H1 (cell line): ENCODE measurements at regions not wholly inside any gene's neighbourhood (a gene's known extent, or its start where the extent isn't known, plus 50 kb on each side); places are given as distances from the start of the nearest gene placed in this dataset.

Experiments
- CTCF ChIA-PET: fragments of 300-600 bp; sonication (Branson Sonifier 250); formaldehyde crosslinking; loops from one replicate; lab custom pipeline; 2021; ENCODE audit not compliant: partially characterized antibody; lab: Charles Lee
- POLR2A ChIA-PET: fragments of 300-600 bp; sonication (Branson Sonifier 250); formaldehyde crosslinking; loops from one replicate; lab custom pipeline; 2021; ENCODE audit warnings: inconsistent platforms; ENCODE audit not compliant: partially characterized antibody; lab: Charles Lee
- DNase-seq, 2 experiments: peaks; one replicate each; pipeline versions ENCODE4 v3.0.0 to v3.0.0-alpha.2; 2010 to 2022; ENCODE audit warnings: low spot score in 2 of 2, low read depth in 1 of 2, mixed read lengths in 1 of 2
- FAIRE-seq: peaks from 2 replicates; lab custom pipeline; 2011; peaks lifted over from hg19 to GRCh38; lab: Jason Lieb, UNC
- H2AFZ ChIP-seq: 2 replicates; pipeline ENCODE4 v1.8.1; 2012; ENCODE audit warnings: low read length, inconsistent platforms
- H2AK5ac ChIP-seq: 2 replicates; pipeline ENCODE4 v1.6.1; 2013; ENCODE audit warnings: low read depth, low read length
- H2BK120ac ChIP-seq: replicated peaks from 2 replicates; pipeline ENCODE3; 2013; ENCODE audit warnings: low read depth, low read length, inconsistent platforms
- H2BK12ac ChIP-seq: 2 replicates; pipeline ENCODE4 v1.6.1; 2013; ENCODE audit warnings: low read depth, low read length
- H2BK15ac ChIP-seq: 2 replicates; pipeline ENCODE4 v1.6.1; 2013; ENCODE audit warnings: low read length
- H2BK20ac ChIP-seq: 2 replicates; pipeline ENCODE4 v1.6.1; 2013; ENCODE audit warnings: low read length
- H2BK5ac ChIP-seq: 2 replicates; pipeline ENCODE4 v1.6.1; 2013; ENCODE audit warnings: low read depth, low read length
- H3K14ac ChIP-seq: 2 replicates; pipeline ENCODE4 v1.6.1; 2013; ENCODE audit warnings: inconsistent platforms; ENCODE audit not compliant: insufficient read length
- H3K18ac ChIP-seq: 2 replicates; pipeline ENCODE4 v1.6.1; 2013; ENCODE audit warnings: low read length; ENCODE audit errors: extremely low read depth
- H3K23ac ChIP-seq: 2 replicates; pipeline ENCODE4 v1.6.1; 2013; ENCODE audit warnings: inconsistent platforms; ENCODE audit not compliant: insufficient read length
- H3K23me2 ChIP-seq: 2 replicates; pipeline ENCODE4 v1.6.1; 2013; ENCODE audit warnings: low read depth, low read length
- H3K27ac ChIP-seq: 2 replicates; pipeline ENCODE4 v1.6.1; 2011; ENCODE audit warnings: low read depth, low read length, inconsistent platforms
- H3K27me3 ChIP-seq, 4 experiments: replicated peaks in 1 of 4; 1 replicate in 1 of 4; 2 replicates in 3 of 4; pipeline versions ENCODE4 v1.6.1 to v1.8.1; 2011 to 2013; ENCODE audit warnings: low read length in 3 of 4, mild to moderate bottlenecking in 3 of 4, inconsistent platforms in 2 of 4, mixed read lengths in 2 of 4, moderate library complexity in 1 of 4; ENCODE audit not compliant: control insufficient read depth in 3 of 4, insufficient read depth in 3 of 4; ENCODE audit errors: extremely low read depth in 1 of 4
- H3K36me3 ChIP-seq, 4 experiments: 2 replicates each; pipeline versions ENCODE4 v1.6.1 to v1.8.1; 2011 to 2013; ENCODE audit warnings: mild to moderate bottlenecking in 4 of 4, low read length in 3 of 4, moderate library complexity in 2 of 4, control low read depth in 1 of 4, inconsistent platforms in 1 of 4; ENCODE audit not compliant: insufficient read depth in 4 of 4, control insufficient read depth in 2 of 4
- H3K4ac ChIP-seq: replicated peaks from 2 replicates; pipeline ENCODE3; 2013; ENCODE audit warnings: low read length, low read depth, mixed read lengths, inconsistent platforms; ENCODE audit not compliant: insufficient read length
- H3K4me1 ChIP-seq, 4 experiments: replicated peaks in 1 of 4; 1 replicate in 1 of 4; 2 replicates in 3 of 4; pipeline versions ENCODE4 v1.6.1 to v1.8.1; 2011 to 2013; ENCODE audit warnings: low read length in 3 of 4, inconsistent platforms in 2 of 4, mixed read lengths in 1 of 4; ENCODE audit not compliant: insufficient read depth in 4 of 4, control insufficient read depth in 3 of 4
- H3K4me2 ChIP-seq, 2 experiments: 2 replicates each; pipeline versions ENCODE4 v1.6.1 to v1.8.1; 2011 to 2013; ENCODE audit warnings: low read depth in 2 of 2, low read length in 2 of 2, control low read depth in 1 of 2, inconsistent platforms in 1 of 2, mild to moderate bottlenecking in 1 of 2; ENCODE audit not compliant: insufficient read depth in 1 of 2
- H3K4me3 ChIP-seq, 4 experiments: fragments of 200-600, 300-600 bp in 1 of 4; sonication (generic), shearing (Covaris generic), sonication (Bioruptor Twin) in 1 of 4; 2 replicates each; pipeline versions ENCODE4 v1.5.1 to v1.8.1; 2011 to 2016; ENCODE audit warnings: low read length in 4 of 4, low read depth in 3 of 4, control low read depth in 2 of 4, inconsistent platforms in 2 of 4, mild to moderate bottlenecking in 2 of 4, mixed read lengths in 1 of 4, moderate library complexity in 1 of 4; ENCODE audit not compliant: insufficient read depth in 2 of 4; ENCODE audit errors: extremely low read depth in 1 of 4
- H3K56ac ChIP-seq: replicated peaks from 2 replicates; pipeline ENCODE3; 2013; ENCODE audit warnings: low read depth, mild to moderate bottlenecking, mixed read lengths, low read length, inconsistent platforms; ENCODE audit not compliant: insufficient read length
- H3K79me1 ChIP-seq: 2 replicates; pipeline ENCODE4 v1.6.1; 2013; ENCODE audit warnings: low read depth, low read length, control low read depth
- H3K79me2 ChIP-seq, 2 experiments: 2 replicates each; pipeline versions ENCODE4 v1.6.1 to v1.8.1; 2012 to 2013; ENCODE audit warnings: low read length in 2 of 2, mild to moderate bottlenecking in 2 of 2, inconsistent platforms in 1 of 2; ENCODE audit not compliant: insufficient read depth in 2 of 2, control insufficient read depth in 1 of 2
- H3K9ac ChIP-seq, 4 experiments: replicated peaks in 1 of 4; 1 replicate in 1 of 4; 2 replicates in 3 of 4; pipeline versions ENCODE4 v1.6.1 to v1.8.1; 2011 to 2013; ENCODE audit warnings: low read depth in 3 of 4, low read length in 3 of 4, control low read depth in 2 of 4, mild to moderate bottlenecking in 2 of 4, moderate library complexity in 2 of 4, inconsistent platforms in 1 of 4; ENCODE audit errors: extremely low read depth in 1 of 4
- H3K9me3 ChIP-seq, 2 experiments: 2 replicates each; pipeline versions ENCODE4 v1.6.1 to v1.8.1; 2012 to 2013; ENCODE audit warnings: mild to moderate bottlenecking in 2 of 2, moderate library complexity in 2 of 2, control low read depth in 1 of 2, inconsistent platforms in 1 of 2, low read depth in 1 of 2, low read length in 1 of 2, mixed read lengths in 1 of 2; ENCODE audit not compliant: insufficient read depth in 2 of 2
- H4K20me1 ChIP-seq, 2 experiments: replicated peaks in 1 of 2; 2 replicates each; pipeline versions ENCODE3 to v1.8.1; 2011 to 2013; ENCODE audit warnings: inconsistent platforms in 2 of 2, low read length in 2 of 2, mild to moderate bottlenecking in 1 of 2; ENCODE audit not compliant: insufficient read depth in 2 of 2, control insufficient read depth in 1 of 2
- H4K5ac ChIP-seq: 2 replicates; pipeline ENCODE4 v1.6.1; 2013; ENCODE audit warnings: low read length, low read depth, mixed read lengths, inconsistent platforms; ENCODE audit not compliant: insufficient read length
- H4K8ac ChIP-seq: 2 replicates; pipeline ENCODE4 v1.8.0; 2013; ENCODE audit warnings: mild to moderate bottlenecking, moderate library complexity, low read length, inconsistent platforms; ENCODE audit not compliant: insufficient read depth; ENCODE audit errors: extremely low read depth
- H4K91ac ChIP-seq: replicated peaks from 2 replicates; pipeline ENCODE3; 2013; ENCODE audit warnings: low read length, mixed read lengths, inconsistent platforms; ENCODE audit not compliant: insufficient read length
- SIRT6 ChIP-seq: IDR thresholded peaks from one replicate; pipeline ENCODE4 v1.7.1; 2012; ENCODE audit warnings: low read length, inconsistent platforms
- TF ChIP-seq, protein P1 (sequence below), 3 experiments: IDR thresholded peaks; 1 replicate in 2 of 3; 2 replicates in 1 of 3; pipeline versions ENCODE4 v1.5.1 to v1.6.1; 2011; ENCODE audit warnings: low read length in 3 of 3, mild to moderate bottlenecking in 3 of 3, inconsistent platforms in 2 of 3, low read depth in 1 of 3, moderate library complexity in 1 of 3; ENCODE audit not compliant: insufficient read depth in 1 of 3; ENCODE audit errors: control extremely low read depth in 1 of 3
- TF ChIP-seq, protein P2 (sequence below): IDR thresholded peaks from 2 replicates; pipeline ENCODE4 v1.6.1; 2012; ENCODE audit warnings: inconsistent platforms

- H3K9ac ChIP-seq: no peak overlapping the region
- FAIRE-seq: no peak
- no peak overlapping the region for H2BK12ac ChIP-seq
- POLR2A ChIA-PET: no interaction called here
- H3K14ac ChIP-seq: no peak overlapping the region
- H3K4me3 ChIP-seq: no peak overlapping the region
- H4K20me1 ChIP-seq: no peaks in the 10 kb centered on the region
- no peaks in the 10 kb centered on the region for H3K4me1 ChIP-seq
- no peak overlapping the region for H2BK120ac ChIP-seq
- no peak overlapping the region for H3K27ac ChIP-seq
- H4K91ac ChIP-seq: no peak overlapping the region
- H2BK5ac ChIP-seq: no peak overlapping the region
- H3K23ac ChIP-seq: no peak overlapping the region
- H3K79me2 ChIP-seq: no peaks in the 10 kb centered on the region
- no peak overlapping the region for H2BK20ac ChIP-seq
- no peaks in the 10 kb centered on the region for H3K9me3 ChIP-seq
- H3K18ac ChIP-seq: no peak overlapping the region
- H3K36me3 ChIP-seq: no peaks in the 10 kb centered on the region
- H3K4me2 ChIP-seq: no peak overlapping the region
- TF ChIP-seq, protein P1, sequence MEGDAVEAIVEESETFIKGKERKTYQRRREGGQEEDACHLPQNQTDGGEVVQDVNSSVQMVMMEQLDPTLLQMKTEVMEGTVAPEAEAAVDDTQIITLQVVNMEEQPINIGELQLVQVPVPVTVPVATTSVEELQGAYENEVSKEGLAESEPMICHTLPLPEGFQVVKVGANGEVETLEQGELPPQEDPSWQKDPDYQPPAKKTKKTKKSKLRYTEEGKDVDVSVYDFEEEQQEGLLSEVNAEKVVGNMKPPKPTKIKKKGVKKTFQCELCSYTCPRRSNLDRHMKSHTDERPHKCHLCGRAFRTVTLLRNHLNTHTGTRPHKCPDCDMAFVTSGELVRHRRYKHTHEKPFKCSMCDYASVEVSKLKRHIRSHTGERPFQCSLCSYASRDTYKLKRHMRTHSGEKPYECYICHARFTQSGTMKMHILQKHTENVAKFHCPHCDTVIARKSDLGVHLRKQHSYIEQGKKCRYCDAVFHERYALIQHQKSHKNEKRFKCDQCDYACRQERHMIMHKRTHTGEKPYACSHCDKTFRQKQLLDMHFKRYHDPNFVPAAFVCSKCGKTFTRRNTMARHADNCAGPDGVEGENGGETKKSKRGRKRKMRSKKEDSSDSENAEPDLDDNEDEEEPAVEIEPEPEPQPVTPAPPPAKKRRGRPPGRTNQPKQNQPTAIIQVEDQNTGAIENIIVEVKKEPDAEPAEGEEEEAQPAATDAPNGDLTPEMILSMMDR (IDR thresholded peaks at IDR 0.05; ENCODE audit: control extremely low read depth in 1 of 3, insufficient read depth in 1 of 3, low read depth in 1 of 3, low read length in 3 of 3): no peak
- TF ChIP-seq SIRT6: no peak
- TF ChIP-seq, protein P2, sequence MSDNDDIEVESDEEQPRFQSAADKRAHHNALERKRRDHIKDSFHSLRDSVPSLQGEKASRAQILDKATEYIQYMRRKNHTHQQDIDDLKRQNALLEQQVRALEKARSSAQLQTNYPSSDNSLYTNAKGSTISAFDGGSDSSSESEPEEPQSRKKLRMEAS: no peak
- TF ChIP-seq, all 59 proteins: peak for 0
- H2BK15ac ChIP-seq: no peak overlapping the region
- H2AFZ ChIP-seq: no peak overlapping the region
- H4K5ac ChIP-seq: no peak overlapping the region
- H3K79me1 ChIP-seq: no peaks in the 10 kb centered on the region
- H3K23me2 ChIP-seq: no peaks in the 10 kb centered on the region
- H2AK5ac ChIP-seq: no peak overlapping the region
- H3K56ac ChIP-seq: no peak overlapping the region
- no peak overlapping the region for H4K8ac ChIP-seq
- no peak for DNase-seq
- no peak overlapping the region for H3K4ac ChIP-seq
- H3K27me3 ChIP-seq: no peaks in the 10 kb centered on the region
- CTCF ChIA-PET: interaction anchor here (0.7 to 1.3 kb wide), 3 partner anchors 9 to 301 kb away, joined by 3 to 5 read pairs (median 3); no protein-coding TSS in a partner anchor
These were observed 54.4 kb upstream of the KCND3 start for GRCh38 chr1:112043901-112044300.
